ENCODE measurements at regions not wholly inside any gene's neighbourhood (a gene's known extent, or its start where the extent isn't known, plus 50 kb on each side); places are given as distances from the start of the nearest gene placed in this dataset.
"Not testable (repeated sequence)": the region's sequence is repeated elsewhere in the genome, so short reads cannot be mapped to it uniquely, and the experiment has no call there.

DNA sequence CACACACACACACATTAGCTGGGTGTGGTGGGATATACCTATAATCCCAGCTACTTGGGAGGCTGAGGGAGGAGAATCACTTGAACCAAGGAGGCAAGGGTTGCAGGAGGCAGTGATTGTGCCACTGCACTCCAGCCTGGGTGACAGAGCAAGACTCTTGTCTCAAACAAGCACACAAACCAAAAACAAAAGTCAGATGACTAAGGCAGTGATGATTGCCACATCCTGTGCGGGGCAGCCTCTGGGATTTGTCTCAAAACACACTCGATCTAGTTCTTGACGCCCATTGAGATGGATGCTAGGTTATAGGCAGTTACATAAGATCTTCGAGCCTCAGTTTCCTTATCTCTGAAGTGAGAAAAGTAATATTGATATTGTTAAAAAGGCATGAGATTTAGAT, 57.8 kb upstream of the NBPF8 start:
- TF ChIP-seq, protein P1, sequence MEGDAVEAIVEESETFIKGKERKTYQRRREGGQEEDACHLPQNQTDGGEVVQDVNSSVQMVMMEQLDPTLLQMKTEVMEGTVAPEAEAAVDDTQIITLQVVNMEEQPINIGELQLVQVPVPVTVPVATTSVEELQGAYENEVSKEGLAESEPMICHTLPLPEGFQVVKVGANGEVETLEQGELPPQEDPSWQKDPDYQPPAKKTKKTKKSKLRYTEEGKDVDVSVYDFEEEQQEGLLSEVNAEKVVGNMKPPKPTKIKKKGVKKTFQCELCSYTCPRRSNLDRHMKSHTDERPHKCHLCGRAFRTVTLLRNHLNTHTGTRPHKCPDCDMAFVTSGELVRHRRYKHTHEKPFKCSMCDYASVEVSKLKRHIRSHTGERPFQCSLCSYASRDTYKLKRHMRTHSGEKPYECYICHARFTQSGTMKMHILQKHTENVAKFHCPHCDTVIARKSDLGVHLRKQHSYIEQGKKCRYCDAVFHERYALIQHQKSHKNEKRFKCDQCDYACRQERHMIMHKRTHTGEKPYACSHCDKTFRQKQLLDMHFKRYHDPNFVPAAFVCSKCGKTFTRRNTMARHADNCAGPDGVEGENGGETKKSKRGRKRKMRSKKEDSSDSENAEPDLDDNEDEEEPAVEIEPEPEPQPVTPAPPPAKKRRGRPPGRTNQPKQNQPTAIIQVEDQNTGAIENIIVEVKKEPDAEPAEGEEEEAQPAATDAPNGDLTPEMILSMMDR (conservative IDR thresholded peaks at IDR 0.05; ENCODE audit: low read length): not testable (repeated sequence)
- TF ChIP-seq EZH2phosphoT487 (IDR thresholded peaks at IDR 0.05; ENCODE audit: borderline replicate concordance): not testable (repeated sequence)

Data from Loucy (cell line).